Heart right ventricle (tissue), 16 donors: ENCODE measurements at regions not wholly inside any gene's neighbourhood (a gene's known extent, or its start where the extent isn't known, plus 50 kb on each side); places are given as distances from the start of the nearest gene placed in this dataset.

Experiments used
- ATAC-seq, 8 donors: fragments of 200-7000 bp; cut with Tn5 transposase; one replicate each; pipeline ENCODE4 v1.9.1; 2020; ENCODE audit warnings: mild to moderate bottlenecking in 8 of 8, moderate library complexity in 8 of 8, moderate number of reproducible peaks in 1 of 8
- DNase-seq, 2 donors: peaks; one replicate each; pipeline ENCODE4 v3.0.0-alpha.2; 2020
- H3K27ac ChIP-seq, 10 donors: fragments of 200-600 bp; sonication (generic) in 2 of 10; one replicate each; pipeline versions ENCODE4 v1.5.0 to v1.8.0; 2020 to 2022; ENCODE audit warnings: mild to moderate bottlenecking in 3 of 10
- H3K27me3 ChIP-seq, 7 donors: fragments of 200-600 bp; one replicate each; pipeline ENCODE4 v1.8.0; 2021 to 2022; ENCODE audit warnings: mild to moderate bottlenecking in 2 of 7
- H3K36me3 ChIP-seq, 9 donors: fragments of 200-600 bp; sonication (generic) in 1 of 9; one replicate each; pipeline versions ENCODE4 v1.5.0 to v1.8.0; 2020 to 2022; ENCODE audit warnings: mild to moderate bottlenecking in 2 of 9
- H3K4me1 ChIP-seq, 9 donors: fragments of 200-600 bp; sonication (generic) in 1 of 9; one replicate each; pipeline versions ENCODE4 v1.5.0 to v1.8.0; 2020 to 2022; ENCODE audit warnings: mild to moderate bottlenecking in 4 of 9
- H3K4me3 ChIP-seq, 10 donors: fragments of 200-600 bp; sonication (generic) in 2 of 10; one replicate each; pipeline versions ENCODE4 v1.5.0 to v1.8.0; 2020 to 2022; ENCODE audit warnings: mild to moderate bottlenecking in 7 of 10, moderate library complexity in 2 of 10
- H3K9me3 ChIP-seq, 11 donors: fragments of 200-600 bp in 10 of 11; sonication (generic) in 2 of 11; one replicate each; pipeline versions ENCODE4 v1.5.0 to v1.8.0; 2013 to 2022; ENCODE audit warnings: mild to moderate bottlenecking in 2 of 11, control low read depth in 1 of 11, moderate library complexity in 1 of 11
- WGBS, 2 donors: extraction: QIAGEN DNeasy Blood & Tissue Kit; methylation state at CpG; one replicate each; pipeline ENCODE4 v1.1.7; 2013; ENCODE audit warnings: inconsistent platforms in 1 of 2; 5-methylcytosine and 5-hydroxymethylcytosine counted together
- intact Hi-C, 10 donors: fragments of 100-400 bp; cut with DNase I; formaldehyde crosslinking; loops; one replicate each; pipeline versions ENCODE4 v1.11.1 to v1.14.2; 2022
- TF ChIP-seq, protein P1 (sequence below), 9 donors: fragments of 200-600 bp; sonication (generic) in 2 of 9; IDR thresholded peaks; one replicate each; pipeline versions ENCODE4 v1.5.0 to v1.8.0; 2021 to 2022; ENCODE audit warnings: antibody characterized with exemption in 9 of 9, mild to moderate bottlenecking in 5 of 9, moderate library complexity in 1 of 9
- donor health status: Arrhythmogenic right ventricular cardiomyopathy.
- donor health status: ischemic (EF 13 %, LVEDD 7.1; RV severe dilation, severe dysfunction).
- donor health status: healthy with polysubstance abuse.
- donor health status: DM: no; HTN: yes; CAD: no.
- donor health status: DM: no; HTN: no; CAD: no.
- donor health status: ischemic (EF 25% LVEDD 6.9; RV normal size, moderate dysfunction).
- donor health status: ischemic (EF 25% LVEDD 5.7; RV mildly dilated, moderate dysfunction).
- donor health status: healthy.
- donor health status: DM: yes; HTN: yes; CAD: no.
- donor health status: Ischemic cardiomyopathy.
- donor health status: ischemic (EF 35%, LVEDD 5.7; RV mildly dilated, moderate dysfunction).
- donor health status: nonischemic (EF 11% LVEDD 7.7; RV severe dilation, severe dysfunction).
- donor health status: DM: yes; HTN: yes; CAD: no.
- donor health status: PGD.
- donor health status: ischemic (EF 29% LVEDD 5.4; RV normal size, mild dysfunction).
- donor health status: nonischemic (EF 23%, LVEDD 6.1; RV moderate dilation, normal function).

DNA sequence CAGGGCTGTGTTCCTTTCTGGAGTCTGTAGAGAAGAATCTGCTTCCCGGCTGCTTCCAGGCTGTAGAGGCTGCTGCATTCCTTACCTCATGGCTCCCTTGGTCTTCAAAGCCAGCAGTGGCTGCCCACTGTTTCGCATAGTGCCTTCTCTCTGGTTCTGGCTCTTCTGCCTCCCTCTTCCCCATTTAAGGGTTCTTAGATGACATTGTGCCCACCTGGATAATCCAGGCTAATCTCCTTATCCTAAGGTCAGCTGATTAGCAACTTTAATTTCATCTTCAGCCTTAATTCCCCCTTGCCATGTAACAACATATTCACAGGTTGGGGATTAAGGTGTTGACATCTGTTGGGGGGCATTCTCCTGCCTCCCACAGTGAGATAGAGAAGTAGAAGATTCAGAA is 208.6 kb upstream of the TMTC1 start:
- intact Hi-C loops, result no loop called here
- TF ChIP-seq, protein P1, sequence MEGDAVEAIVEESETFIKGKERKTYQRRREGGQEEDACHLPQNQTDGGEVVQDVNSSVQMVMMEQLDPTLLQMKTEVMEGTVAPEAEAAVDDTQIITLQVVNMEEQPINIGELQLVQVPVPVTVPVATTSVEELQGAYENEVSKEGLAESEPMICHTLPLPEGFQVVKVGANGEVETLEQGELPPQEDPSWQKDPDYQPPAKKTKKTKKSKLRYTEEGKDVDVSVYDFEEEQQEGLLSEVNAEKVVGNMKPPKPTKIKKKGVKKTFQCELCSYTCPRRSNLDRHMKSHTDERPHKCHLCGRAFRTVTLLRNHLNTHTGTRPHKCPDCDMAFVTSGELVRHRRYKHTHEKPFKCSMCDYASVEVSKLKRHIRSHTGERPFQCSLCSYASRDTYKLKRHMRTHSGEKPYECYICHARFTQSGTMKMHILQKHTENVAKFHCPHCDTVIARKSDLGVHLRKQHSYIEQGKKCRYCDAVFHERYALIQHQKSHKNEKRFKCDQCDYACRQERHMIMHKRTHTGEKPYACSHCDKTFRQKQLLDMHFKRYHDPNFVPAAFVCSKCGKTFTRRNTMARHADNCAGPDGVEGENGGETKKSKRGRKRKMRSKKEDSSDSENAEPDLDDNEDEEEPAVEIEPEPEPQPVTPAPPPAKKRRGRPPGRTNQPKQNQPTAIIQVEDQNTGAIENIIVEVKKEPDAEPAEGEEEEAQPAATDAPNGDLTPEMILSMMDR (IDR thresholded peaks at IDR 0.05), result no peak
- H3K9me3 ChIP-seq, result peaks cover 0 to 8% (median 0%) of the 10 kb centered on the region in 11 donors
- DNase-seq (no peak), ATAC-seq (no peak)
- H3K27ac ChIP-seq, result no peak overlapping the region
- no peaks in the 10 kb centered on the region for H3K36me3 ChIP-seq
- no peak overlapping the region for H3K4me3 ChIP-seq
- WGBS, 2 donors, result 85% methylated on average over 2 of the region's 2 CpGs
- no peaks in the 10 kb centered on the region for H3K27me3 ChIP-seq
- H3K4me1 ChIP-seq, result no peaks in the 10 kb centered on the region

DNA sequence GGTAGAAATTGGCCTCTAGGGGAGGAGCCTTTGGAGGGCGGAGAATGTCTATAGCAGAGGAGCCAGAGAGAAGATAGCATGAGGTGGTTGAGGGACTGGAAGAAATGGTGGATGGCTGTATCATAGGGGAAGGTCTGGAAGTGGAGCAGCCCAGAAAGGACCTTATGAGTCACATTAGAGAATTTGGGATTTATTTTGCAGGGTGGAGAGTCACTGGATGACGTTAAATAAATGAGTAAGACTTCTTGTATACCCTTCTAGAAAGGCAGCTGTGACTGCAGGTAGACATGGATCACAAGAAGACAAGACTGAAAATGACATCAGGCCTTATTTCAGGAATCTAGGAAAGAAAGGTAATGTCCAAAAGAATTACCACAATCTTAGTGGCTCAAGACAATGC is 208.2 kb upstream of the TMTC1 start:
- TF ChIP-seq, protein P1 (IDR thresholded peaks at IDR 0.05), result no peak
- 82 to 90% methylated on average over 2 of the region's 2 CpGs for WGBS, 2 donors
- H3K4me3 ChIP-seq, result no peak overlapping the region
- no peaks in the 10 kb centered on the region for H3K27me3 ChIP-seq
- DNase-seq (no peak), ATAC-seq (no peak)
- peaks cover 0 to 8% (median 0%) of the 10 kb centered on the region in 11 donors for H3K9me3 ChIP-seq
- no peaks in the 10 kb centered on the region for H3K4me1 ChIP-seq
- intact Hi-C loops, result no loop called here
- no peaks in the 10 kb centered on the region for H3K36me3 ChIP-seq
- no peak overlapping the region for H3K27ac ChIP-seq

DNA sequence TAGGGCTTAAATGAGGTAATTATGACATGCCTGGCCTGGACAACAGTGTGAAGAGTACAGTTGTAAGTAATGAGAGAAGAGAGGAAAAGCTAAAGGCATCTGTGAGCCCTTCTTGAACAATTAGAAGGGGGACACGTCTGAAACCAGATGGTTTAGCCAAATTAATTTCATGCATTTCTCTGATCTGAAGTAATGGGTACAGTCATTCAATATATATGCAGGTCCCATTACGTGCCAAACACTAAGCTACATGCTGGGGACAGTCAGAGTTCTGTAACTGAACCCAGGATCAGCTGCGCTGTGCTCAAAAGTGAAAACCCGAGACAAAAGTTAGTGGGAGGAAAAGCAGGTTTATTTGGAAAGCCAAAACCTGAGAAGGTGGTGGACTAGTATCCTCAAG is 207.2 kb upstream of the TMTC1 start:
- intact Hi-C loops, result no loop called here
- ATAC-seq (no peak), DNase-seq (no peak)
- Histone ChIP-seq H3K4me3 (no peak overlapping the region), H3K9me3 (peaks cover 0 to 8% (median 0%) of the 10 kb centered on the region in 11 donors), H3K27ac (no peak overlapping the region), H3K4me1 (no peaks in the 10 kb centered on the region), H3K27me3 (no peaks in the 10 kb centered on the region), H3K36me3 (no peaks in the 10 kb centered on the region)
- TF ChIP-seq, protein P1 (IDR thresholded peaks at IDR 0.05), result no peak
- WGBS, 2 donors, result 84 to 85% methylated on average over 4 of the region's 4 CpGs

DNA sequence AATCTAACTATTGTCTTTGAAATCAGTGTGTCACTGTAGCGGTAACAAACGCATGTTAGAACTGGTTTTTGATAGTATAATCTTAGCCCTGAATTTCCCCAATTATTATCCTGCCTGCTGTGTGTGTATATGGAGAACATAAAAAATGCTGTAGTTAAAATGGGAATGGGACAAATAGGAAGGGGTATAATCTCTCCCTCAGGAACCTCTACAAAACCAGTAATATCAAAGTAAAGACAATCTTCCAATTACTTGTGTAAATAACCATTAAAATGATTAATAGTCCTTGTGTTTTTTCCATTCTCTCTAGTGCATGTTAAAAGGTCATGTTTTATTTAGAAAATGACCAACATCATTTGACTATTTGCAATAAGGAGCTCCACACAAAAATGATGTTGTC is 200.1 kb upstream of the TMTC1 start:
- Histone ChIP-seq H3K27ac (no peak overlapping the region), H3K4me3 (no peak overlapping the region), H3K36me3 (no peaks in the 10 kb centered on the region), H3K27me3 (no peaks in the 10 kb centered on the region), H3K4me1 (peaks cover 0 to 8% (median 0%) of the 10 kb centered on the region in 9 donors), H3K9me3 (peaks cover 0 to 12% (median 0%) of the 10 kb centered on the region in 11 donors)
- 84 to 92% methylated on average over 2 of the region's 2 CpGs for WGBS, 2 donors
- TF ChIP-seq, protein P1 (IDR thresholded peaks at IDR 0.05), result no peak
- intact Hi-C loops, result no loop called here
- ATAC-seq (no peak), DNase-seq (no peak)

DNA sequence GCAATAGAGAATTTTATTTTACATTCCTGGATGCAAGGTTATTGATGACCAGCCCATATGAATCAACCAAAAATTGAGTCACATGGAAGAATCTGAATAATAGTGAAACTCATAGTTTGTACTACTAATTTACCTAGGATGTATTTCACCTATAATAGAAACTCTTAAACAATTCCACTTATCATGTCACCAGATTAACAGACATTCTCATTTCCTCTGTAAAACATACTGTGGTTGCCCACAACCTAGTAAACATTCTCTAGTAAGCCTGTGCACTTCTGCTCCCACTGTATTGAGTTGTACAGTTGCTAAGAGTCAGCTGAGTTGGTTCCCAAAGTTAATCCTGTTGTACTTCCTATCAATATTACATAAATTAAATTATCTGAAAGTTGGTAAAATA is 196.6 kb upstream of the TMTC1 start:
- no peak for ATAC-seq
- intact Hi-C loops, result no loop called here
- H3K27me3 ChIP-seq, result no peaks in the 10 kb centered on the region

More for the DNA sequence above, 196.6 kb upstream of the TMTC1 start:
- DNase-seq, result no peak
- Histone ChIP-seq H3K27ac (no peak overlapping the region), H3K4me3 (no peak overlapping the region), H3K4me1 (peaks cover 0 to 8% (median 0%) of the 10 kb centered on the region in 9 donors), H3K36me3 (no peaks in the 10 kb centered on the region), H3K9me3 (peaks cover 0 to 12% (median 0%) of the 10 kb centered on the region in 11 donors)
- TF ChIP-seq, protein P1 (IDR thresholded peaks at IDR 0.05), result no peak
